Activated T-helper 1 cell treated with Interleukin-2 at 50 U/mL for 16 hours (primary cell): ENCODE measurements at regions not wholly inside any gene's neighbourhood (a gene's known extent, or its start where the extent isn't known, plus 50 kb on each side); places are given as distances from the start of the nearest gene placed in this dataset.
"Not testable (repeated sequence)": the region's sequence is repeated elsewhere in the genome, so short reads cannot be mapped to it uniquely, and the experiment has no call there.

Experiments
- DNase-seq: peaks from one replicate; pipeline ENCODE4 v3.0.0-alpha.2; 2020; ENCODE audit warnings: low read depth

DNA sequence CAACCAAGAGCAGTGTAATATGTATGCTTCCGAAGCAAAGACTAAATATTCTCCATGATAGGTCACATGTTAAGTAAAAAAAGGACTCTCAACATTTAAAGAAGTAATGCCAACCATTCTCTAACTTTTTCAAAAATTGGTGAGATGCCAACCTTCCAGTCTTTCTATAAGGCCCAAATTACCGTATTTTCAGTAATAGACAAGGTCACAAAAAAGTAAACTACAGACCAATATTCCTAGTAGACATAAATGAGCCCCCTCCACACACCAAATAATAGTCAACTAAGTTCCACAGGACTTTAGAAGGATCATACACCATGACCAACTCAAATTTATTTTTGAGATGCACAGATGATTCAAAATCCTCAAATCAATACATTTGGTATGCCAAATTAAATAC lies 867.4 kb downstream of the TMEM121 start:
- DNase-seq = no peak

DNA sequence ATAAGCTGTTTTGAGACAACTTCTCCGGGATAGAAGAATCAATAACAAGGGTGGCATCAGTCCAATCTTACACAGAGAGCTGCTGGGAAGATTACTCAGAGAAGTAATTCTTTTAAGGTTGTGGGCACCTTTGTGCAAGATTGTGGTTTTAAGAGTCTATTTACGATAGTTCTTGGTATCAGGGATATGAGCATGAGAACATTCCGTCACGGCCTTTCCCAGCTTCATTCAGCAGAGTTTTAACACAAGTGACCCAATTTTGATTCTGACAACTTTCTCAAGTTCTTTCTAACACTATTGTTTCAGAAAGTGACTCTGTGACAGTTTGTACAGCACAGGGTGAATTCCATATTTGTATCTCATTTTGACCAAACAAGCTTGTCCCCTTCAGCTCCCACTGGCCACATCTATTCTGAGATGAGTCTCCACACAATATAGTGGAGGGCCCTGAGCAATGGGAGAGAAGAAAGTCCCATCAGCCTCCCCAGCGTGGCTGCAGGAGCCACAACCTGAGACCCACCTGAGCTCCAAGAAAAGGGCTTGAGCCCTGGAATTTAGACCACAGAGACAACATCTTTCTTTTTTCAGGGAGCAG lies 869.2 kb downstream of the TMEM121 start:
- DNase-seq = no peak

DNA sequence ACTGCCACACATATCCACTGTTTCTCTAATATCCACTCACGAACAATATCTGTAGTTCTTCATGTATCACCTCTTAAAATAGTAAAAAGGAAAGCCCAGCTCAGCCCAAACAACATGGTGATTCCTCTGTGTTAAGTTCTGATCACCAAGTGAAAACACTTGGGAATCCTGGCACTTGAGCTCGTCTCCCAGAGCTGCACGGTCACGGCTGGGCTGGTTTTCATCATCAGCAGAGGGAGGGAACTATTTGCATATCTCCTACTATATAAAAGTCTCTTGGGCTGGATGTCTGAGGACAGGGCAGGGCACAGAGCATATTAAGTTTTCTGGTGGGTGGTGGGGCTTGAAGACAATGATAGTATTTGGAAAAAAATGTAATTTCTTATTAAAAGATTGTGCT lies 870.6 kb downstream of the TMEM121 start:
- no peak for DNase-seq

DNA sequence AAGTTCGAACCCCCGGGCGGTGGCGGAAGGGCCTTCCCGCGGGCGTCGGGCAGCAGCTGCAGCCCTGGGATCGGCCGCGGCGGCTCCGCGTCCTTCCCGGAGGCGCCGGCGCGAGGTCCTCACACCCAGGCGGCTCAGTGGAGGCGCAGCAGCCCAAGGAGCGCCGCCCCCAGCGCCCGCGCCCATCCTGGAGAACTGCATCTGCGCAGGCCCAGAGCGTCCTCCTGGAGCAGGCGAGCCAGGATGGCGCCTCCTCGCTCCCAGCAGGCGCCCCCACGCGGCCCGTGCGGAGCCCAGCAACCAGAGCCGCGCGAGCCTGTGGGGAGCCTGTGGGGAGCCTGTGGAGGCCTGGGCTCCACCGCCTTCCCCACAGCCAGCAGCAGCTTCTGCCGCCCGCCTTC lies 872.5 kb downstream of the TMEM121 start:
- DNase-seq = not testable (repeated sequence)

DNA sequence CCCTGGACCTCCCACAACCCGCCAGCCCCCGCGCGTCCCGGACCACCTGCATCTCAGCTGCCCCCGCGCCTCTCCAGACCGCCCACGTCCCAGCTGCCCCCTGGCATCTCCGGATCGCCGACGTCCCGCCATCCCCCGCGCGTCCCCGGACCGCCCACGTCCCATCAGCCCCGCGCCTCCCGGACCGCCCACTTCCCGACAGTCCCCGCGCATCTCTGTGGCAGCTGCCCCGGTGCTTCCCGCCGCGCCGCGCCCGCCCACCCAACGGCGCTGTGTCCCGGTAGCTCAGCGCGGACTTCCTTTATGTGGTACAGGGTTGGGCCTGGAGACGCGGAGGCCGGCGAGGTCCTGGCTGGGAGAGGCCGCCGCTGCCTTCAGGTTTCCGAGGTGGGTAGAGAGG lies 874.9 kb downstream of the TMEM121 start:
- DNase-seq = not testable (repeated sequence)

DNA sequence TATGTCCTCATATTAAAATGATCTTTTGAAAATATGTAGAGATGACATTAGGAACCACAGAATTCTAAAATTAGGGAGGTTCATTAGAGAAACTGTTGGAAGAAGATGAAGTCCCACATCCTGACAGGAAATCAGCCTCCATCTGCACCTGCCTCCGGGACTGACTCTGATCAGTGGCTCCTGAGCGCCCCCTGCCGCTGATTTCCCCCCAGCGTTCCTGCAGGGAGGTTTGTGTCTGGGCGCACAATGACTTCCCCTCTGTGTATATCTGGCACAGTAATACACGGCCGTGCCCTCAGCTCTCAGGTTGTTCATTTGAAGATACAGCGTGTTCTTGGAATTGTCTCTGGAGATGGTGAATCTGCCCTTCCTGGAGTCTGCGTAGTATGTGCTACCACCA lies 883.8 kb downstream of the TMEM121 start:
- peak; percentile 30 for DNase-seq

DNA sequence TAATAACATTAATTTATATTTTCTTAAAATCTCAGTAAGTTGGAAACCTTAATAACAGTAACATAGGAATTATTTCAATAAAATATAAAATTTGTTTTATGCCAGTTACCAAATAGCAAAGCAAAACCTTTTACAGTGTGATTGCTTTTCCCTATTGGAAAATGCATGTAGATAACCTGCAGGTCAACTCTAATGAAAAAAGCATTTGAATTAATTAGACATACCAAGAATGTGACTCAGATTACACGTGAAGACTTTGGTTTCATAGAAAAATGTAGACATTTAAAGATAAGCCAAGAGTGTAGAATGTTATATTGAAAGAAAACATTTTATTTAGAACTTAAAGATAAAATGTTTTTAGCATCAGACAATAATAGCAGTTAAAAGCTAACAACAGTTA lies 888.1 kb downstream of the TMEM121 start:
- no peak for DNase-seq

DNA sequence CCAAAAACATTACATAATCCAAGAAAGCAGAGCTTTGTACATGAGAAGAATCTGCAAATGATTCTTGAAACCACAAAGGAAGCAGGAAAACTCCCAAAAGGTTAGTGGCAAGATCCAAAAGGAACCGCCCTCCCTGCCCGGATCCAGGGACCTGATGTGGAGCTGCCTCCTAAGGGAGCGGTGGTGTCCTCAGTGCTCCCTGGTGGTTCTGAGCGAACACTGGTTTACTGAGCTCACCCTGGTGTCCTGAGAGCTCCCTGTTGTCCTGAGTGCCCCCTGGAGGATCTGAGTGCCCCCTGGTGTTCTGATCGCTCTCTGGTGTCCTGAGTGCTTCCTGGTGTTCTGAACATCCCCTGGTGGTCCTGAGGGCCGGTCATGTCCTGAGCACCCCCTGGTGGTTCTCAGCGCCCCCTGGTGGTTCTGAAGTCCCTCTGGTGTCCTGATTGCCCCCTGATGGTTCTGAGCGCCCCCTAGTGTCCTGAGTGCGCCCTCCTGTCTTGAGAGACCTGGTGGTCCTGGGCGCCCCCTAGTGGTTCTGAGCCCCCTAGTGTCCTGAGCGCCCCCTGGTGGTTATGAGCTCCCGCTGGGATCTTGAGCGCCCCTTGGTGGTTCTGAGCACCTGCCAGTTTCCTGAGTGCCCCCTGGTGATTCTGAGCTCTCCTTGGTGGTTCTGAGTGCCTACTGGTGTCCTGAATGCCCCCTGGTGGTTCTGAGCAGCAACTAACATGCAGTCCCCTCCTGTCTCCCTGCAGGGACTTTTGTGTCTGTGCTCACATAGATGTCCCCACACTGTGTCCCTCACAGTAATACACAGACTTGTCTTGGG lies 891.1 kb downstream of the TMEM121 start:
- DNase-seq = peak; percentile 58

DNA sequence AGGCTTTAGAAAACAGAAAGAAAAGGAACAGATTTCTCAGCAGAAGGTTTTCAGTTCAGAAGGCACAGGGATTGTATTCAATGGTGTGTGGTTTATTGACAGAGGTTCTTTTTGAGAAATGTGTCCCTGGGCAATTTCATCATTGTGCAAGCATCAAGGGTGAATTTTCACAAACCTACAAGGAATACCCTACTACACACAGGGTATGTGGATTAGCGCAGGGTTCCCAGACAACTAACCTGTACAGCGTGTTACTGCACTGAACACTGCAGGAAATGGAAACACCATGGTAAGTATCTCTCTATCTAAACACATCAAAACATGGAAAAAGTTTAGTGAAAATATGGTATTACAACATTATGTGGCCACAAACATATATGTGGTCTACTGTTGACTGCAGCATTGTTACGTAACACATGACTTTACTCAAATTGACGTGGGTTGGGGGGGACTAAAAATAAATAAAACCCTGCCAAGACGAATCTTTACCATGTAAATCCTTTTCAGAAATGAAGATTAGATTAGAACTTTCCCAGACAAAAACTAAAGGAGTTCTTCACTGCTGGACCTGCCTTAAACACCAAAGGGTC lies 893.1 kb downstream of the TMEM121 start:
- DNase-seq = no peak

DNA sequence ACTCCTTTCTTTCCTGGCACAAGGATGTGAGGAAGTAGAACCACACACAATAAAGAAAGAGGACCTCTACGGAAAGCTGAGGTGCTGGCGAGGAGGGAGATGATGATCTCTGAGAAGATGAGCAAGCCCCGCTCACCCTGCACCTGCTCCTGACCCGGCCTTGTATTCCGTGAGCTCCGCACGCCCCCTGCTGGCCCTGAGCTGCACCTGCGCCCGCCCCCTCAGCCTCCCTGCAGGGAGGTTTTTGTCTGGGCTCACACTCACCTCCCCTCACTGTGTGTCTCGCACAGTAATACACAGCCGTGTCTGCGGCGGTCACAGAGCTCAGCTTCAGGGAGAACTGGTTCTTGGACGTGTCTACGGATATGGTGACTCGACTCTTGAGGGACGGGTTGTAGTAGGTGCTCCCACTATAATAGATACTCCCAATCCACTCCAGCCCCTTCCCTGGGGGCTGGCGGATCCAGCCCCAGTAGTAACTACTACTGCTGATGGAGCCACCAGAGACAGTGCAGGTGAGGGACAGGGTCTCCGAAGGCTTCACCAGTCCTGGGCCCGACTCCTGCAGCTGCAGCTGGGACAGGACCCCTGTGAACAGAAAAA lies 895.1 kb downstream of the TMEM121 start:
- peak; percentile 65 for DNase-seq

DNA sequence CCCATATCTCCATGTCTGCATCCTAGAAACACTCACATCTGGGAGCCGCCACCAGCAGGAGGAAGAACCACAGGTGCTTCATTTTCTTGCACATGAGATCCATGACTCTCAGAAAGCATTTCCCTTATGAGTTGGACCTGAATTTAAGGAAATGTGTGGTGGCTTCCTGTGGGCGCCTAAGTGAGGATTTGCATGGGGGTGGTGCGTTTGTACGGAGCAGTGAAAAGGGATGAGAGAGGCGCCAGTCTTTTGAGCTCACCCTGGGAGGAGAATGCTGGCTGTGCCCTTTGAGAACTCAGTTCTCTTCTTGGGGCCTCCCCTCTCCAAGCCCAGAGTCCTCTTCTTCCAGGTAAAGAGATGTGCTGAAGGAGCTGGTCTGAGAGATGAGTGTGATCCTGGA lies 895.7 kb downstream of the TMEM121 start:
- no peak for DNase-seq

DNA sequence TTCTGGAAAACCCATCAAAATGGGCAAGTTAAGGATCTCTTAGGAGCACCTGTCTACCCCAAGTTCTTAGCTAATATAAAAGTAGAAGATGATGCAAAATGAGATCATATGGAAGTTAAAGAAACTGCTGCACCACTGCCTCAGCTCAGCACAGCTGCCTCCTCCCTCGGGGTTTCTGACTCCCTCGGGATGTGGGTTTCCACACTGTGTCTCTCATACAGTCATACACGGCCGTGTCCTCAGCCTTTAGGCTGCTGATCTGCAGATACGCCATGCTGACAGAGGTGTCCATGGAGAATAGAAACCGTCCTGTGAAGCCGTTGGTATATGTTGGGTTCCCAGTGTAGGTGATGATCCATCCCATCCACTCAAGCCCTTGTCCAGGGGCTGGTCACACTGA lies 898.8 kb downstream of the TMEM121 start:
- not testable (repeated sequence) for DNase-seq

DNA sequence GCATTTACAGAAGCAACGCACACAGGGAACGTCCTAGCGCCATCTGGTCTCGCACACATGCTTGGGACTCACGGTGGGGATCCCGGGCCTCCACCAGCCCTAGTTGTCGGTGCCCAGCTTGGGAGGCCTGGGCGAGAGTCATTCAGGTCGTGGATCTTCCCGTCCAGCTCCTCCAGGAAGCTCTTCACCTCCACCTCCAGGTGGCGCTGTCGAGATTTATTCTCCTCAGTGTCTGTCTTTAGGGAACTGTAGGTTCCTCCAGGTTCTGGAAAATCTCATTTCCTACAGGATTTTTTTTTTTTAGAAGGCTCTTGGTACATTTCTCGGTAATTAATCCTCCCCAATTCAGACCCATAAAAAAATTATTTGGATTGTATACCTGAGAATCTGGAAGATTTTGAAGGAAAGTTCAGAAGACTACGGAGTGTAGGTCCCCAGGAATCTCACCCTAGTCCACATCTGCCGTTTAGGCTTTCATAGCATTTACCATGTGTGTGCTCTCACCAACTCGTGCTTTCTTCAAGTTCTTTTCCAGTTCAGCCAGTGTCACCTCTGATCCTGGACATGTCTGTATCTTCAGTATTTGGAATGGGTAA lies 910.0 kb downstream of the TMEM121 start:
- DNase-seq = peak; percentile 59

DNA sequence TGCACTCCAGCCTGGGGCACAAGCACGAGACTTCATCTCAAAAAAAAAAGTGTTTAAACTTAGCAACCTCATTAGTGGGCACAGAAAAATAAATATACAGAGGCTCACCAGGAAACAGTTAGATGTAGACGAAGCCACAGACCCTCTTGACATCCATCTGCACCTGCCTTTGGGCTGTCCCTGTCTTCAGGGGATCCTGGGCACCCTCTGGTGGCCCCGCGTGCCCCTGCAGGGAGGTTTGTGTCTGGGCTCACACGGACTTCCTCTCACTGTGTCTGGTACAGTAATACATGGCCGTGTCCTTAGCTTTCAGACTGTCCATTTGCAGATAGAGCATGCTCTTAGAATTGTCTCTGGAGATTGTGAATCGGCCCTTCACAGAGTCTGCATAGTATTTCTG lies 916.5 kb downstream of the TMEM121 start:
- no peak for DNase-seq

DNA sequence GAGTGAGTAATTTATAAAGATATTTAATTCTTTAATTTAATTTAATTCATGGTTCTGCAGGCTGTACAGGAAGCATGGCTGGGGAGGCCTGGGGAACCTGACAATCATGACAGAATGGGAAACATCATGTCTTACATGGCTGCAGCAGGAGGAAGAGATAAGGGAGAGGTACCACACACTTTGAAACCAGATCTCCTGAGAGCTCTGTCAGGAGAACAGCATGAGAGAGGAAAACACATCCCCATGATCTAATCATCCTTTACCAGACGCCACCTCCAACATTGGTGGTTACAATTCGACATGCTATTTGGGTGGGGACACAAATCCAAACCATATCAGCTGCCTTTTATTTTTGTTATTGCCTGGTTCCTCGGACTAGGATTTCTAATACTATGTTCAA lies 928.6 kb downstream of the TMEM121 start:
- no peak for DNase-seq

DNA sequence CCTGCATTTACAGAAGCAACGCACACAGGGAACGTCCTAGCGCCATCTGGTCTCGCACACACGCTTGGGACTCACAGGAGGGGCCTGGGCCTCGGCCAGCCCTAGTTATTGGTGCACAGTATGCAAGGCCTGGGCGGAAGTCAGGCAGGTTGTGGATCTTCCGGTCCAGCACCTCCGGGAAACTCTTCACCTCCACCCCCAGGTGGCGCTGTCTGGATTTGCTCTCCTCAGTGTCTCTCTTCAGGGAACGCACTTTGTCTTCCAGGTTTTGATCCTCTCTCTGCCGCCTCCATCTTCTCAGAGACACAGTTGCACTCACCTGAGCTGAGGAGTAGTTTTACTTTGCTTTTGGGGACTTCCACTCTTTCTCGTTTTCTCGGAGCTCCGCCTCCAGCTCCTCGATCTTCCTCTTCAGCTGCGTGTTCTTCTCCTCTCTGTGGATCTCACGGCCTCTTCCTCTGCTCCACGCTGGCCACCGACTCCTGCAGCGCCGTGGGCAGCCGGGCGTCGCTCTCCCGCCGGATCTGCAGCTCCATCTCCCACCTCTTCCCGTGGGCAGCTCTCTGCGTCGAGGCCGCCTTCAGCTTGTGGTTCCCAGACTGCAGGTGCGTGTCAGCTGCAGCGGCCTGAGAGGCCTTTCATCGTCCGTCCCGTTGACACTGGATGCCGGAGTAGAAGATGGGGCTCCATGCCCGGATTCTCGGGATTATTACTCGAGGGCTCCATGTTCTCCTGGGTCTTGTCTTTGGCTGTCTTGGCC lies 933.8 kb downstream of the TMEM121 start:
- DNase-seq = peak; percentile 50

DNA sequence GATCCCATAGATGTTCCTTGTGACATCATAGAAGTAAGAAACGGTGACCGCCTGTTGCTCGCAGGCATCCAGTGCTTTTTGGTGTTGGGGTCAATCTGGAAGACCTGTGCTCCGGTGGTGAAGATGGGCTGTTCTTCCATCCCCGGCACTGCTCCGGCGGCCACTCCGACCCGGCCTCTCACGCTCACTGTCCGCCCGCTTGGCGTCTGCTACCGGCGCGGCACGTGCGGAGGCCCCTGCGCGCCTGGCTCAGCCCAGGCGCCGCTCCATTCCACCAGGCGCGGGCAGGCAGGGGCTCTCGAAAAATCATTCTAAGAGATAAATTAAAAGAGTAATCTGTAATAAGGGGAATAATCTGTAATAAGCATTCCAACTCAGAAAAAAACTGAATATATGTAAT lies 934.5 kb downstream of the TMEM121 start:
- no peak for DNase-seq

DNA sequence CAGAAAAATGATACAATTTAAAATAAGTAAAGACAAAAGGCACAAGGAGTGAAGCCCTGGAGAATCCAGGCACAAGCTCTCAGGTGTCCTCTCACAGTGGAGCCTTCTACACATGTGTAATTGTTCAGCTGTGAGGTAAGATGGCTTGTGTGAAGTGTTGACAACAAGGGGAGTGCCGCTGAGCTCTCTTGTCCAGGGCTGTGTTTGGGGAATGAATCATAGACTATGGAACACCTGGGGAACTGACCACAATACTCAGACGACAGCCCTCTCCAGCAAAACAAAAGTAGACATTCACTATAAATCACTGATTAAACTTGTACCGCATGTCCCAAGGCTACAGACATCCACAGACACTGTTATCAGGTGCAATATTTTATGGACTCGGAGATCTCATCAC lies 940.1 kb downstream of the TMEM121 start:
- DNase-seq = not testable (repeated sequence)

DNA sequence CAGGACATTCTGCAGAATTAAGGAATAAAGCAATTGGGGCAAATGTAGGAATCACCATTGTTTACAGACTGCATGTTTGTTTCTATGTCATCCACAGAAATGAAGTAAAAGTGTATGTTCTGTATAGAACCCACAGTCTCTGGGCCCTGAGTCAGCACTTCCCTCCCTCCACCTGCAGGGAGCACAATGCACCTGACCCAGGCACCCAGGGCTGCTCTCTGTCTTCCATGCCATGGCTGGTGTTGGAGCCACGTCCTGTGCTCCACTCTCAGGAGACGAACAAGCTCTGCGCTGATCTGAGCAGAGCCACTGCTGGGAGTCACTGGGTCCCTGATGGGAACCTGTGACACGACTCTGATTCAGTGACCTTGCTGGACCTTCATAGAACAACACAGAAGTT lies 942.5 kb downstream of the TMEM121 start:
- not testable (repeated sequence) for DNase-seq

DNA sequence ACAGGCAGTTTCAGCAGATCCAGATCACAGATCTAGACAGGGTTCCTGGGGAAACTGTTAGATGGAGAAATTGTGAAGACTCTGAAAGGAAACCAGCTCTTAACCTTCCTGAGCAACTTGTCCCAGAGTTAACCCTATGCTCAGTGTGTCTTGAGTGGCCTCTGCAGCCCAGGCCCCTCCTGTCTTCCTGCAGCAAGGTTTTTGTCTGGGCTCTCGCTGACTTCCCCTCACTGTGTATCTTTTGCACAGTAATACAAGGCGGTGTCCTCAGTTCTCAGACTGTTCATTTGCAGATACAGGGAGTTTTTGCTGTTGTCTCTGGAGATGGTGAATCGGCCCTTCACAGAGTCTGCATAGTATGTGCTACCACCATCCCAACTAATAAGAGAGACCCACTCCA lies 943.6 kb downstream of the TMEM121 start:
- not testable (repeated sequence) for DNase-seq

DNA sequence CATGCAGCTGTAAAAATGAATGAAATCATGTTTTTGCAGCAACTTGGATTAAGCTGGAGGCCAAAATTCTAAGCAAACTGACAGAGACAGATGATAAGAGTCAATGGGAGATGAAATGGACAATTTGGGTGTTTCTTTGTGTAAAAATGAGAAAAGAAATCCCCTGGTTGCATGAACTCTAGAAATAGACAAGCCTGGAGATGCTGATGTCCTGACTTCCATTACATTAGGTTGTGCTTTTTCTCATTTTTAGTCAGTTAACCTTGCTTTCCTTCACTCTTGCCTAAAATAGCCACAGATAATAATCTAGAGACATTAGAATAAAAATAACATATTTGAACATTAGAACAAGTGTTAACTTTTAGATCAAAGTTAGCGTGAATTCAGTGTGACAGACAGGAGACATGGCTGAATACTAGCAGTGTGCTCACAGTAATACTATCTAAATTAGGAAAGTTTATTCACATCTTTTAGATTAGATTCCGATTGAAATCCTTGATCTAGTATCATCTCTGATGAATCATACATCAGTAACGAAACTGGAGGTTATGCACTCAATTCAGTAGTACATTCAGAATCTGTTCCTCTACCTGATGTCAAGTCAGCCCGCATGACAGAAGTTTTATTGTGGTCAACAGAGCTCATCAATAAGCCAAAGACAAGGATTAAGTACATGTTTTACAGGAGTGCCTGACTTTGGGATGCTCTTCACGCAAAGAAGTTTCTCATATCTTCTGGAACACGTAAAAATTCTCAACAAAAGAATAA lies 948.1 kb downstream of the TMEM121 start:
- DNase-seq = not testable (repeated sequence)
